GM21381 (cell line): ENCODE measurements at regions not wholly inside any gene's neighbourhood (a gene's known extent, or its start where the extent isn't known, plus 50 kb on each side); places are given as distances from the start of the nearest gene placed in this dataset.

Experiments used
- ATAC-seq: cut with Tn5 transposase; IDR thresholded peaks from one replicate; pipeline ENCODE4 v1.9.1; 2021; ENCODE audit warnings: mild to moderate bottlenecking, moderate library complexity; ENCODE audit not compliant: unreplicated experiment

- ATAC-seq, result no peak
Measured at GRCh38 chr4:122516376-122516775, 59.9 kb upstream of the IL2 start.

- ATAC-seq, result no peak
Measured at GRCh38 chr4:122514671-122515070, 58.1 kb upstream of the IL2 start.

- ATAC-seq, result no peak
Measured at GRCh38 chr4:122512430-122512829, 55.9 kb upstream of the IL2 start.

DNA sequence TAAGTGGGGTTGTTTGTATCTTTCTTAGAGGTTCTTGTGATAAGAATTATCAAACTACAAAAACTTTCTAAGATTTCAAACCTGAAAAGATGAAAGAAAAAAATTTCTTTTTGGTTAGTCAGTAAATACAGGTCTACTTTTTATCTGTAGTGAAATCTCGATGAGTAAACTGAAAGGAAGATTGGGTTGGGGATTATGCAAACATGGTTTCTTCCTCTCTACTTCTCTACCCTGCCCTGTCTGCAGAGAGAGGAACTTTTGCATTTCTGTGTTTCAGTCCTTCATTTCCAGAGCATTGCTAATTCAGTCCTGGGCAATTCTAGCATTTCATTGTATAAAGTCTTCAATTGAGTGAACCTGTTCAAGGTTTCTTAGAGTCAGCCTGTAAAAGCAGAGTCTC, 51.6 kb upstream of the IL2 start:
- no peak for ATAC-seq
